Thyroid gland (tissue), 4 donors: ENCODE measurements at regions not wholly inside any gene's neighbourhood (a gene's known extent, or its start where the extent isn't known, plus 50 kb on each side); places are given as distances from the start of the nearest gene placed in this dataset.

Source experiments
- DNase-seq, 2 donors: peaks; one replicate each; pipeline ENCODE4 v3.0.0-alpha.2; 2019
- H3K27ac ChIP-seq, 3 donors: fragments of 200-600 bp; sonication (generic); 1 replicate in 2 of 3; 2 replicates in 1 of 3; pipeline ENCODE4 v1.5.1; 2016 to 2019; ENCODE audit warnings: mild to moderate bottlenecking in 1 of 3, moderate library complexity in 1 of 3
- H3K27me3 ChIP-seq: fragments of 200-600 bp; sonication (generic); one replicate; pipeline ENCODE4 v1.5.1; 2019
- H3K36me3 ChIP-seq, 2 donors: fragments of 200-600 bp; sonication (generic); one replicate each; pipeline ENCODE4 v1.5.1; 2016 to 2019
- H3K4me1 ChIP-seq, 2 donors: fragments of 200-600 bp; sonication (generic); one replicate each; pipeline ENCODE4 v1.5.1; 2017 to 2019
- H3K4me3 ChIP-seq, 3 donors: fragments of 200-600 bp; sonication (generic); replicated peaks in 1 of 3; 1 replicate in 2 of 3; 2 replicates in 1 of 3; pipeline ENCODE4 v1.5.1; 2016; ENCODE audit warnings: mild to moderate bottlenecking in 1 of 3
- H3K9me3 ChIP-seq: fragments of 200-600 bp; sonication (generic); one replicate; pipeline ENCODE4 v1.5.1; 2017
- POLR2A ChIP-seq, 2 donors: fragments of 450-650 bp; IDR thresholded peaks; one replicate each; pipeline ENCODE4 v1.6.1; 2017; ENCODE audit warnings: antibody characterized with exemption in 2 of 2, mild to moderate bottlenecking in 2 of 2, moderate library complexity in 1 of 2
- WGBS, 2 donors: methylation state at CpG; one replicate each; pipeline ENCODE4 v1.1.5; 2017; 5-methylcytosine and 5-hydroxymethylcytosine counted together
- intact Hi-C: fragments of 100-400 bp; cut with DNase I; formaldehyde crosslinking; loops from one replicate; pipeline ENCODE4 v1.15.1; 2023
- TF ChIP-seq, protein P1 (sequence below), 6 experiments: fragments of 200-600 bp in 3 of 6; fragments of 450-650 bp in 3 of 6; sonication (generic) in 3 of 6; IDR thresholded peaks; one replicate each; pipeline ENCODE4 v1.5.1; 2016 to 2019; ENCODE audit warnings: antibody characterized with exemption in 6 of 6, mild to moderate bottlenecking in 2 of 6, inconsistent platforms in 1 of 6, moderate library complexity in 1 of 6

DNA sequence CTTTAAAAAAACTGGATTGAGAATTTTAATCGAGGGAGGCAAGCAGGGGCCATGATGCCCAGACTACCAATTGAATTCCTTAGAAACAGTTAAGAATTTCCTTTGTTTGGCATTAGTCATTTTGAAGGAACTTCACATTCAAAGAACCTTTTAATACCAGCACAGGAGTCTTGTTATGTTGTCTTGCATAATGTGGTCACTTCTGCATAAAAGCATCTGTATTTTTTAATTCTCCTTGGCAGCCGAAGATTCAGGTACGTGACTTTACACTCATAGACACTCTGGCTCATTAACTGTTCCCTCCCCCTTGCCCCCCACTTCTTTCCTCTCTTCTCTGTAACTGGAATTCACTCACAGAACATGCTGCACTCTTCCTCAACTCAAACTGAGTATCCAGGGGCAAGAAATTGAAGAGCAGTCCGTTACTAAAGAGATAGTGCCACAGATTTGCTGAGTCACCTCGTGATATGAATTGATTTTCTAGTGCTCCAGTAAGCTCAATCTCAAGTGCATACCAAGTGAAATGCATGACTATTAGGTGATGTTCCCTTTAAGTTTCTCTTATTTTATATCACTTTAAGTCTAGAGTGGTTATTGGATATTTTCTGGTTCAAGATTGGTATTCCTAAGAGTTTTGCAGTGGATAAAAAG, 572.2 kb upstream of the SOX9 start:
- TF ChIP-seq, protein P1, sequence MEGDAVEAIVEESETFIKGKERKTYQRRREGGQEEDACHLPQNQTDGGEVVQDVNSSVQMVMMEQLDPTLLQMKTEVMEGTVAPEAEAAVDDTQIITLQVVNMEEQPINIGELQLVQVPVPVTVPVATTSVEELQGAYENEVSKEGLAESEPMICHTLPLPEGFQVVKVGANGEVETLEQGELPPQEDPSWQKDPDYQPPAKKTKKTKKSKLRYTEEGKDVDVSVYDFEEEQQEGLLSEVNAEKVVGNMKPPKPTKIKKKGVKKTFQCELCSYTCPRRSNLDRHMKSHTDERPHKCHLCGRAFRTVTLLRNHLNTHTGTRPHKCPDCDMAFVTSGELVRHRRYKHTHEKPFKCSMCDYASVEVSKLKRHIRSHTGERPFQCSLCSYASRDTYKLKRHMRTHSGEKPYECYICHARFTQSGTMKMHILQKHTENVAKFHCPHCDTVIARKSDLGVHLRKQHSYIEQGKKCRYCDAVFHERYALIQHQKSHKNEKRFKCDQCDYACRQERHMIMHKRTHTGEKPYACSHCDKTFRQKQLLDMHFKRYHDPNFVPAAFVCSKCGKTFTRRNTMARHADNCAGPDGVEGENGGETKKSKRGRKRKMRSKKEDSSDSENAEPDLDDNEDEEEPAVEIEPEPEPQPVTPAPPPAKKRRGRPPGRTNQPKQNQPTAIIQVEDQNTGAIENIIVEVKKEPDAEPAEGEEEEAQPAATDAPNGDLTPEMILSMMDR (IDR thresholded peaks at IDR 0.05), result no peak
- TF ChIP-seq POLR2A (IDR thresholded peaks at IDR 0.05), result no peak
- WGBS, 2 donors, result 83 to 87% methylated on average over 5 of the region's 5 CpGs
- no peaks in the 10 kb centered on the region for H3K9me3 ChIP-seq
- no peak for DNase-seq
- H3K27ac ChIP-seq, result no peak overlapping the region
- no peaks in the 10 kb centered on the region for H3K36me3 ChIP-seq
- H3K4me1 ChIP-seq, result no peaks in the 10 kb centered on the region
- H3K27me3 ChIP-seq, result no peaks in the 10 kb centered on the region
- no peak overlapping the region for H3K4me3 ChIP-seq
- intact Hi-C loops, result no loop called here

DNA sequence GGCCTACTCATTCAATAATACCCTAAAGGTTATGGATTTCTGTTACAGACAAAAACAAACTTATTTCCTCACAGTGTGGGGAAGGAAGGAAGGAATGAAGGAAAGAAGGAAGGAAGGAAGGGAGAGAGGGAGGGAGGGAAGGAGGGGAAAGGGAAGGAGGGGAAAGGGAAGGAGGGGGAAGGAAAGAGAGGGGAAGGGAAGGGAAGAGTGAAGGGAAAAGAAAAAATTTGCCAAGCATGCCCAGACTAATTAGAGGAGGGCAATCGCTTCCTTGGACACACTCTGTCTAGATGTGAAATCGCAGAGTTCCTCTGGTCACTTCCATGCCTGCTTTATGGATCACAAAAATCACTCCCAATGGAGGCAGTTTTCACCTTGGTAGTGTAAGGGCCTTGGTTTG, 570.1 kb upstream of the SOX9 start:
- no peaks in the 10 kb centered on the region for H3K9me3 ChIP-seq
- H3K4me3 ChIP-seq, result no peak overlapping the region
- H3K27me3 ChIP-seq, result no peaks in the 10 kb centered on the region
- 88 to 93% methylated on average over 2 of the region's 2 CpGs for WGBS, 2 donors
- H3K27ac ChIP-seq, result no peak overlapping the region
- intact Hi-C loops, result no loop called here
- TF ChIP-seq POLR2A (IDR thresholded peaks at IDR 0.05), result no peak
- TF ChIP-seq, protein P1 (IDR thresholded peaks at IDR 0.05), result no peak
- DNase-seq, result no peak
- no peaks in the 10 kb centered on the region for H3K36me3 ChIP-seq
- no peaks in the 10 kb centered on the region for H3K4me1 ChIP-seq

DNA sequence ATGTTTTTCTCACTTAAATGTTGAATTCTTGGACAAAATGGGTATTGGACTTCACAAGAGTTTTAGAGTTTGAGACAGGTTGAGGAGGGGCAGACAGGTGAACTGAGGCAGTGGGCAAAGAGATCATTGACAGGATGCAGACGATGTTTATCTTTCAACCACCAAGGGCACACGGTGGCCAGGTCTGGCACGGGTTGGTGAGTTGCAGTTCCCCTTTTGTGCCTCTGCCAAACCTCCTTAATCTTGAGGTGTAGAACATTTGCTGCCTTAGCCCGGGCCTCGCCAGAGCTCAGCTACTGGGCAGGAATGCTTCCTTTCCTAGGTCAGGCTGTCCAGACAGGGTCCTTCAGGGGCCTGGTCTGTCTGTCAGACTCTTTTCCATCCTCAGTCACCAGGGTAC, 567.4 kb upstream of the SOX9 start:
- WGBS, 2 donors, result 62 to 81% methylated on average over 5 of the region's 5 CpGs
- TF ChIP-seq, protein P1 (IDR thresholded peaks at IDR 0.05), result no peak
- no peak for TF ChIP-seq POLR2A (IDR thresholded peaks at IDR 0.05)
- intact Hi-C loops, result no loop called here
- Histone ChIP-seq H3K4me3 (no peak overlapping the region), H3K36me3 (no peaks in the 10 kb centered on the region), H3K4me1 (no peaks in the 10 kb centered on the region), H3K27me3 (no peaks in the 10 kb centered on the region), H3K27ac (no peak overlapping the region), H3K9me3 (no peaks in the 10 kb centered on the region)
- no peak for DNase-seq

DNA sequence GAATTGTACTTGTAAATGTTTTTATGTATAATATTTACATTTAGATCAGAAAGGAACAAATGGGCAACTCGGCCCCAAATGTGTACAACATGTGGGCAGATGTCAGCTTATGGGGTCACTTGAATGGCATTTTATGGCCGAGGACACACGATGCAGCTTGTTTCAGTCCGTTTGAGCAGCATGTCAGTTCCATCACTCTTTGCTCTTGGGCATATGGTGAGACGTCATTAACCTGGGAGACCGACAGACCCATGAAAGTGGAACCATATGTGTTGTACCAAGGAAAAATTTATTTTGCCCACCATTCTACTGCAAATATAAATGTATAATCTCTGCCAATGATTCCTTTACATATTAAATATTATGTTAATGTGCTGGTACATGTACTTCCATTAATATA, 561.9 kb upstream of the SOX9 start:
- 73 to 80% methylated on average over 6 of the region's 6 CpGs for WGBS, 2 donors
- intact Hi-C loops, result no loop called here
- Histone ChIP-seq H3K36me3 (no peaks in the 10 kb centered on the region), H3K27ac (no peak overlapping the region), H3K4me3 (no peak overlapping the region), H3K27me3 (no peaks in the 10 kb centered on the region), H3K9me3 (no peaks in the 10 kb centered on the region), H3K4me1 (no peaks in the 10 kb centered on the region)
- DNase-seq, result no peak
- TF ChIP-seq, protein P1 (IDR thresholded peaks at IDR 0.05), result no peak

DNA sequence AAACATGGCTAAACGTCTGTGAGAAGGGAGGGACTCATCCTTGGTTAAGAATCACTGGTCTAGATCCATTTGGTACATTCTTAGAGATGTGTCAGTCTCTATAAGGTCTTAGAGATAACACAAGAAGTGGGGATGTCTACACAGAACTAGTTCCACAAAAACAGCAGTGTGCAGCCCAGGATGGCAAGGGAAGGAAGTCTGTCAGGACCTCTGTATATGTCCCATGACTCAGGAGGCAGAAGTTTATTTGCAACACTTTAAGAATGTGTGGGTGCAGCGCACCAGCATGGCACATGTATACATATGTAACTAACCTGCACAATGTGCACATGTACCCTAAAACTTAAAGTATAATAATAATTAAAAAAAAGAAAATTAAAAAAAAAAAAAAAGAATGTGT, 548.5 kb upstream of the SOX9 start:
- Histone ChIP-seq H3K27ac (no peak overlapping the region), H3K4me1 (no peaks in the 10 kb centered on the region), H3K27me3 (no peaks in the 10 kb centered on the region), H3K36me3 (no peaks in the 10 kb centered on the region), H3K9me3 (no peaks in the 10 kb centered on the region), H3K4me3 (no peak overlapping the region)
- no peak for DNase-seq
- WGBS, 2 donors, result 76 to 78% methylated on average over 2 of the region's 2 CpGs
- intact Hi-C loops, result no loop called here
- no peak for TF ChIP-seq POLR2A (IDR thresholded peaks at IDR 0.05)

DNA sequence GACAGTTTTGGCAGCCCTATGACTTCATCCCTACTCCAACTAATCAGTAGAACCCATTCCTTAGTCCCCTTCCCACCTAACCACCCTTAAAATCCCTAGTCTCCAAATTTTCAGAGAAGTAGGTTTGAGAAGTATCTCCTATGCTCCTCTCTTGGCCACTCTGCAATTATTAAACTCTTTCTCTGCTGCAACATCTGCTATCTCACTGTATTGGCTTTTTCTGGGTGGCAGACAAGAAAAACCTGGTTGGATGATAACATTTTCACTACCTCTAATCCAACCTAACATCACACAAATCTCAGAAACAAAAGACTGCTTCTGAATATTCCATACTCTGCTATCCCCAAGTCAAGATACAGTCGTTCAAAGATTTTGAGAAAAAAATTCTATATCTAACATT, 542.4 kb upstream of the SOX9 start:
- no peak for TF ChIP-seq POLR2A (IDR thresholded peaks at IDR 0.05)
- intact Hi-C loops, result no loop called here
- Histone ChIP-seq H3K9me3 (no peaks in the 10 kb centered on the region), H3K27ac (no peak overlapping the region), H3K4me1 (no peaks in the 10 kb centered on the region), H3K36me3 (no peaks in the 10 kb centered on the region), H3K27me3 (no peaks in the 10 kb centered on the region), H3K4me3 (no peak overlapping the region)
- WGBS, 2 donors, result 93 to 95% methylated on average over 1 of the region's 1 CpG
- no peak for DNase-seq
